ENCODE measurements at regions not wholly inside any gene's neighbourhood (a gene's known extent, or its start where the extent isn't known, plus 50 kb on each side); places are given as distances from the start of the nearest gene placed in this dataset.

DNA sequence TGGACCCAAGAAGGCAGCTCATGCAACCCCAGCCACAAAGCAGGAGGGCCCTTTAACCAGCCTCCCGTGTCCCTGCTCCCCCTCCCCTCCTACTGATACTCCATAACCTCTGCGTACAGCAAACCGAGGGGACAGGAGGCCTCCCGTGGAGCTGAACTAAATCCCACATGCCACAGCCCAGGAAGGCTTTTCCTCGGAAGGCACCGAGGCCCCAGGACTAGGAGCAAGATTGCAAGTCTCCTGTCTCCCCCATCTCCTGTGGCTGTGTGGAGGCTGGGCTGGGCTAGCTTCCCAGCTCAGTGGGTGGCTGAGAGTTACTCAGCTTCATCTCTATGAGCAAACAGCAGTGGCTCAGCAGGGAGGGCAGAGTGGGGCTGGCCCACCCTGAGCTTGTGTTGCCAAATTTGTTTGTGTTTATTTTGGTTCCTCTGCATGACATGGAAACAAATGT is 62.7 kb upstream of the NECTIN1 start:
- no peak for DNase-seq (ENCODE audit: low read depth, low spot score)
- in situ Hi-C loops (cut with HindIII; ENCODE audit: low pct_unique_long_range_greater_than_20kb, low sequenced_read_pairs): no loop called here

- DNase-seq (ENCODE audit: low read depth, low spot score): no peak
- in situ Hi-C loops (cut with HindIII; ENCODE audit: low pct_unique_long_range_greater_than_20kb, low sequenced_read_pairs): no loop called here
These were observed 62.0 kb upstream of the NECTIN1 start for GRCh38 chr11:119791047-119791446.

DNA sequence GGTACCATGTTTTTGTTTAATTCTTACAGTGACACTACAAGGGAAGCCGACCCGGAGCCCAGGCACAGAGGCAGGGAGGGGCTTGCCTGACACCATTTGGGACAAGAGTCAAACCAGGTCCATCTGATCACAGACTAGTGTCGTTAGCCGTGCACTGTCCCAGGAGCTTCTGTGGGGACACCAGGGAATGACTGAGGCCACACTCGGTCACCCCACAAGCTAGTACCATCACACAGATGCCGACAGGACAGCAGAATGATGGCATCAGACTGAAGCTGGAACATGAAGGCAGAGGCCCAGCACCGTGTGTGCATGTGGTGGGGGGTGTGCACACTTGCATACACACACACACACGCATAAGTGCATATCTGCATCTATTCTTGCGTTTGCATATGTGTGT is 61.5 kb upstream of the NECTIN1 start:
- in situ Hi-C loops (cut with HindIII; ENCODE audit: low pct_unique_long_range_greater_than_20kb, low sequenced_read_pairs): no loop called here
- DNase-seq (ENCODE audit: low read depth, low spot score): no peak

GRCh38 chr11:119789766-119790407 is 60.9 kb upstream of the NECTIN1 start:
- in situ Hi-C loops (cut with HindIII; ENCODE audit: low pct_unique_long_range_greater_than_20kb, low sequenced_read_pairs): no loop called here

GRCh38 chr11:119788911-119789560 is 60.0 kb upstream of the NECTIN1 start:
- in situ Hi-C loops (cut with HindIII; ENCODE audit: low pct_unique_long_range_greater_than_20kb, low sequenced_read_pairs): no loop called here
- DNase-seq (ENCODE audit: low read depth, low spot score): no peak

More at GRCh38 chr11:119789766-119790407, 60.9 kb upstream of the NECTIN1 start:
- DNase-seq (ENCODE audit: low read depth, low spot score): no peak

DNA sequence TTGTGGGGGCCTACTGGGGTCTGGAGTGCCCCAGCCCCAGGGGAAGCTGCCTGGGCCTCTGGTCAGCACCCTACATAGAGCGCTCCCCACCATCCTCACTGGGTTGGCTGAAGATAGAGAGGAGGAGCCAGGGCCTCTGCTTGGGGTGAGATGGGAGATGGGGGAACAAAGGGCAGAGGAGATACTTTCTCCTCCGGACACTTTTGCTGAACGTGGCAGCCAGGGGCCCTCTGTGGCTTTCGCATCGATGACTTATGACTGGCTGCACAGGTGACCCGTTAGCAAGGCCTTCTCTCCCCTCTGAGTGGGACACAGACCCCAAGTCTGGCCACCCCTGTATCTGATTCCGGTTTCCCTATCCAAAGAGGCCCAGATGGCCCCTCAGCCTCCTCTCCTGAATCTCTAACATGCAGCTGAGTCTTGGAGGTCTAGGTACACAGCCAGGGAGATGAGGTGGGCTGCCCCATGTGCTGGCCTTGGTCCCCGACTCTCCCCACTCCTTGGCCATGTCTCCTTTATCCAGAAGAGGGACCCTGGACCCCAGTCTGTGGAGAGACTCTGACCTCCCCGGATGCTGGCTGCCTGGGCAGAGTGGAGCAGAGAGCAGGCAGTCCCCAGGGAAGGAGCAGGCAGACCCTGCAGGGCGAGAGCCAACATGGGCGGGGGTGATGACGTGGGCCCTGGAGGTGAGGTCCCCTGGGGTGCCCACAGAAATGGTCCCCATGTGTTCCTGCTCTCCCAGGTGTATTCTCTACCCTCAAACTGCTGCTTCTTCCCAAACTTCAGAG is 59.3 kb upstream of the NECTIN1 start:
- in situ Hi-C loops (cut with HindIII; ENCODE audit: low pct_unique_long_range_greater_than_20kb, low sequenced_read_pairs): no loop called here

DNA sequence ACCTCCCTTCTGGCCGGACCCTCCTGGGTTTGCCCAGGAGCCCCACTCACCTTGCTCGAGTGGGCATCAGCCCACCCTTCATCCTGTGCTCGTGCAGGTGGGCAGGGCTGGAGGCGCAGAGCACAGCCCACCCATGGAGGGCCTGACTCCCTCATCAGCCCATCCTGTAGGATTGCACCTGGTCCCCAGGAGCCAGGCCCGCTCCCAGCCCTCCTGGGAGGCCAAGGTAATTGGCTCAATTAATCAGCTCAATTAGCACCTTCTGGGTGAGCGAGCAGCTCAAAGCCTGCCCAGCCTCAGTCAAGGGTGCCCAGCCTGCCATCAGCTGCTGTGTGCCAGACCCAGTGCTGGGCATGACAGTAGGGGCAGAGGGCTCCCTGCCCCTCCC is 58.1 kb upstream of the NECTIN1 start:
- no peak for DNase-seq (ENCODE audit: low read depth, low spot score)
- in situ Hi-C loops (cut with HindIII; ENCODE audit: low pct_unique_long_range_greater_than_20kb, low sequenced_read_pairs): no loop called here

More for the DNA sequence above, 59.3 kb upstream of the NECTIN1 start:
- no peak for DNase-seq (ENCODE audit: low read depth, low spot score)

GRCh38 chr11:119786431-119787073 is 57.6 kb upstream of the NECTIN1 start:
- in situ Hi-C loops (cut with HindIII; ENCODE audit: low pct_unique_long_range_greater_than_20kb, low sequenced_read_pairs): no loop called here
- no peak for DNase-seq (ENCODE audit: low read depth, low spot score)

- in situ Hi-C loops (cut with HindIII; ENCODE audit: low pct_unique_long_range_greater_than_20kb, low sequenced_read_pairs): no loop called here
These were observed 56.1 kb upstream of the NECTIN1 start for GRCh38 chr11:119785131-119785530.

GRCh38 chr11:119784421-119784820 is 55.4 kb upstream of the NECTIN1 start:
- in situ Hi-C loops (cut with HindIII; ENCODE audit: low pct_unique_long_range_greater_than_20kb, low sequenced_read_pairs): no loop called here

More at GRCh38 chr11:119785131-119785530, 56.1 kb upstream of the NECTIN1 start:
- DNase-seq (ENCODE audit: low read depth, low spot score): no peak

GRCh38 chr11:119783466-119784400 is 54.7 kb upstream of the NECTIN1 start:
- no peak for DNase-seq (ENCODE audit: low read depth, low spot score)
- in situ Hi-C loops (cut with HindIII; ENCODE audit: low pct_unique_long_range_greater_than_20kb, low sequenced_read_pairs): no loop called here

More at GRCh38 chr11:119784421-119784820, 55.4 kb upstream of the NECTIN1 start:
- no peak for DNase-seq (ENCODE audit: low read depth, low spot score)

- in situ Hi-C loops (cut with HindIII; ENCODE audit: low pct_unique_long_range_greater_than_20kb, low sequenced_read_pairs): no loop called here
These were observed 53.7 kb upstream of the NECTIN1 start for GRCh38 chr11:119782739-119783072.

GRCh38 chr11:119782006-119782738 is 53.2 kb upstream of the NECTIN1 start:
- DNase-seq (ENCODE audit: low read depth, low spot score): no peak
- in situ Hi-C loops (cut with HindIII; ENCODE audit: low pct_unique_long_range_greater_than_20kb, low sequenced_read_pairs): no loop called here

More at GRCh38 chr11:119782739-119783072, 53.7 kb upstream of the NECTIN1 start:
- no peak for DNase-seq (ENCODE audit: low read depth, low spot score)

GRCh38 chr11:119780222-119780953 is 51.4 kb upstream of the NECTIN1 start:
- DNase-seq (ENCODE audit: low read depth, low spot score): no peak
- in situ Hi-C loops (cut with HindIII; ENCODE audit: low pct_unique_long_range_greater_than_20kb, low sequenced_read_pairs): no loop called here

DNA sequence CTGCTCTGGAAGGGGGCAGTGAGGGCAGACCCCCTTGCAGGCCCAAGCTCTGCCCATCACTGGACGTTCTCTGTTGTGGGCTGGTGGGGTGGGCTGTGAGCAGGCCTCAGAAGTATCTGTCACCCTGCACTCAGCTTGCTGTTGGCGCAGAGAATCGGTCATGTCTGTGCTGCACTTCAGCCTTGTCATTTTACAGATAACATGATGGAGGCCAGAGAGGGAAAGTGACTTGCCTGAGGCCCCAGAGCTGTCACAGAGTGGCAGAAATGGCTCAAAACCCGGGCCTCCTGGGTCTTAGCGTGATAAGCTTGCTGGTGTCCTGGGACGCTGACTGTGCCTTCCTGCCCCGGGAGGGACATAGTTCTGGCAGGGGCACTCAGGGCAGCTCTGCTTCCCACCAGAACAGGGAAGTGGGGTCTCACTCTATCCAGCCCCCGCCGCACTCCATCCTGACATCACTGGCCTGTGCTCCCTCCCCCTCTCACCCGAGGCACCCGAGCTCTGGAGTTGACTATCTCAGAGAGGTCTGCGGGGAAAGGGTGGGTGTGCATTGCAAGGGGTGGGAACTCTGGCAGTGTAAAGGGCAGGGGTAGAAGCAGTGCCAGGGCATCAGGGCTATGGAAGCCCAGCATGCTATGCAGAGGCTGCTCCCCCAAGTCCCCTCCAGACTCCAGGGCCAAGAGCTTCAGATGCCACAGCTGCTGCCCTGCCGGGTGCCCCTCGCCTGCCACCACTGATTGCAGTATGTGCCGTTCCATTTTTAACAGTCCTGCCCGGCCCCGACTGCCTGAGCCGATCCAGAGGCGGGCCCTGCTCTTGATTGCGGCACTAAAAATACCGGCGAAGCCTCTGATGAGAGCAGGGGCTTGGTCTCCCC is 50.4 kb upstream of the NECTIN1 start:
- in situ Hi-C loops (cut with HindIII; ENCODE audit: low pct_unique_long_range_greater_than_20kb, low sequenced_read_pairs): no loop called here
- DNase-seq (ENCODE audit: low read depth, low spot score): no peak
